HG02870 (cell line): ENCODE measurements at regions not wholly inside any gene's neighbourhood (a gene's known extent, or its start where the extent isn't known, plus 50 kb on each side); places are given as distances from the start of the nearest gene placed in this dataset.

Source experiments
- ATAC-seq: cut with Tn5 transposase; IDR thresholded peaks from one replicate; pipeline ENCODE4 v1.9.1; 2021; ENCODE audit warnings: mild to moderate bottlenecking, moderate library complexity; ENCODE audit not compliant: unreplicated experiment

GRCh38 chr11:134753771-134754520 lies 341.9 kb upstream of the B3GAT1 start:
- ATAC-seq = no peak

GRCh38 chr11:134752964-134753770 lies 341.1 kb upstream of the B3GAT1 start:
- ATAC-seq = no peak

DNA sequence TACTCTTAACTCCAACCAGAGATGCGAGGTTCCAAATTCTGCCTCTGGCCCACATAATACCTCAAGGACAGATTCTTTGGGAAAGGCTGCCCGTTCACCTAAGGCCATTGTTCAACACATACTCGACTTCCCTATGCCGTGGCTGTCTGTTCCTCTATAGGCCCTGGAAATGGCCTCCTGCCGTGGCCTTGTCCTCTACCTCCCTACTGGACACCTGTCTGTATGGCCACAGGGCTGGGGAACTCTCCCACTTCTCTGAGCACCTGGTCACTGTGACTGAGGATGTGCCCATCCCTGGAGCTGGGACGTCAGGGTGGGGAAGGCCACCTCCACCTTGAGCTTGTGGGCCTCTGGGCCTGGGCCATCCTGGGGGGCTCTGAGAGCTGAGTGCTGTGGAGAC lies 340.5 kb upstream of the B3GAT1 start:
- no peak for ATAC-seq

GRCh38 chr11:134751766-134752165 lies 339.7 kb upstream of the B3GAT1 start:
- no peak for ATAC-seq

DNA sequence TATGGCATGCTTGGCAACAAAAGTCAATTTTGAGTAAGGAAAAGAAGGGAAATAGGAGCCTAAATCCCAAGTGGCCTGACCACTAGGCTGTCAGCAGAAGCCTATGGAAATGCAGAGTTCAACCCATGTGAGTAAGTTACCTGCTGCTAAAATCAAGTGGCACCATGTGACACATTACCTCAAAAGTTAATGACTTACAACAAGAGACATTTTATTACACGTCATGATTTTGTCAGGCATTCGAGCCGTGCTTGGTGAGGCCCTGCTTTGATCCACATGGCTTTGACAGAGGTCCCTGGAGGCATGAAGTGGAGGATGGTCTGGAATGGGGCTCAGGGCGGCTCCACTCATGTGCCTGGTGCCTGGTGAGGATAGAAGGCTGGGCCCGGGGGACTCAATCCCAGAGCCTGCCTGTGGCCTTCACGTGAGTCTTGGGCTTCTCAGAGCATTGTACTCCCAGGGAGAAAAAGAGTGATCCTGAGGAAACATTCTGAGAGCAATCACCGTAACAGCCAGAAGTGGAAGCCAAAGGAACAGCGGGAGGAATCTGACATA lies 339.1 kb upstream of the B3GAT1 start:
- no peak for ATAC-seq

GRCh38 chr11:134750619-134751018 lies 338.6 kb upstream of the B3GAT1 start:
- no peak for ATAC-seq

DNA sequence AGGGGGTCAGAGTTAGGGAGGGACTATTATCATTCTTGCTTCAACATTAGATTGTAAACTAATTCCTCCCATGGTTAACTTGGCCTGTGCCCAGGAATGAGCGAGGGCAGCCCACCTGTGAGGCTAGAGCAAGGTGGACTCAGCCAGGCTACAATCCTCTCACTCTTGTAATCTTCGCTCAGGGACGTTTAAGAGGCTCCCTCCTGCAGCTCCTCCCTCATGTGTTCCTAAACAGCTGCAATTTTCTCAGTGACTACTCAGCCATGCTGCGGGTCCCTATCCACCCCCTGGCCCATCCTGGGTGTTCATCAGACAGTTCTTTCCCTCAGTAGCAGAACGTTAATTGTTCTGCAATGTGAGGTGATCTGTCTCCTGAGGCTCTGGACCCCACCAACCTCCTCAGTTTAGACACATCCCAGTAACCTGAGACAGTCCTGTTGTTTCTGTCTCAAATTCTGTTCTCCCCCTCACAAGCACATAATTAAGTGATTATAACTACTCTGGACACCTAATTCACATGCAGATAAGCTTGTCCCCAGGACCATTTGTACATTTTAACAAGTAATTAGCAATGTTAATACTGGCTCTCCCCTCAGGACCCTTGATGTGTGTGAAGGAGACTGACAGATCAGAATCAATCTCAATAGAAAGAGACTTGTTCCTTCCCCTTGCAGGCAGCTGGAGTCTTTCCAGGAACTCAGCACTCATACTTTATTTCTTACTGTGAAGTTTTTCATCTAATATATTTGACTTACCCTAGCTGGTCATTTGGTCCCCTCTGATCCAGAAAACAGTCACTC lies 337.2 kb upstream of the B3GAT1 start:
- no peak for ATAC-seq

- no peak for ATAC-seq
Observed at GRCh38 chr11:134746609-134747008, 334.6 kb upstream of the B3GAT1 start.

- no peak for ATAC-seq
Observed at GRCh38 chr11:134745456-134745855, 333.4 kb upstream of the B3GAT1 start.

- no peak for ATAC-seq
Observed at GRCh38 chr11:134743820-134744195, 331.8 kb upstream of the B3GAT1 start.

DNA sequence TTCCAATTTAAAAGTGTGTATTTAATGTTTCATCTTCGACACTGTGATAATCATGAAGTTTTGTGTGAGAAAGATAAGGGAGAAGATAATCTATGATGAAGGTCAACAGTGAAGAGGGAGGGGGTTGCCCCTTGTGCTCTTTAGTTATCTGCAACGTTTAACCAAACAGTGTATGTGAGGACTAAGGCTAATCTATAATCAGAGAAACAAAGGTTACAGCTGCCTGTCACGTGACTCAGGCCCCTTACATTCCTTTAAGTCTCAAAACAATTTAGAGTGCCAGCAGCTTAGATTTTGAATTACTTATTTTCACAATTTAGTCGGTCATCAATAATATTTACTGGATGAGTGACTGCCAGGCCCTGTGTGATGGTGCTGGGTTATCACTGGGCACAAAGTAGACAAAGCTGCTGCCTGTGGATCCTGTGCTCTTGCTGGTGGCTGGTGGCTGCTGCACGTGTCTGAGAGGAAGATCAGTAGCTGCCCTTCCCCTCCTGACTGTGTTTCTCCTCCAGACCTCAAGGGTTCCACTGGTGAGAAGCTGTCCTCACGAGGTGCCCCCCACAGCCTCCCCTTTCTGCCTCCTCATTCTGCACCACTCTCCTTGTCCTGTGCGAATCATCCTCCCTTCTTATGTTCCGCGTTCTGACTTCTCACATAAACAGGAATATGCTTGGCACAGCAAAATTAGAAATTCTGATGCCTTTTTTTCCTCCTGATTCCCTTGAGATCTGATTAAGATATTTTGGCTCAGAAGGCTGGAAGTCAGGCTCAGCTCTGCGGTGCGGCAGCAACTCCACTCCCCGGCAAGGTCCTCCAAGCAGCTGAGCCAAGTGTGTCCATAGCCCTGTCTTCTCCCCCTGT lies 331.1 kb upstream of the B3GAT1 start:
- no peak for ATAC-seq

DNA sequence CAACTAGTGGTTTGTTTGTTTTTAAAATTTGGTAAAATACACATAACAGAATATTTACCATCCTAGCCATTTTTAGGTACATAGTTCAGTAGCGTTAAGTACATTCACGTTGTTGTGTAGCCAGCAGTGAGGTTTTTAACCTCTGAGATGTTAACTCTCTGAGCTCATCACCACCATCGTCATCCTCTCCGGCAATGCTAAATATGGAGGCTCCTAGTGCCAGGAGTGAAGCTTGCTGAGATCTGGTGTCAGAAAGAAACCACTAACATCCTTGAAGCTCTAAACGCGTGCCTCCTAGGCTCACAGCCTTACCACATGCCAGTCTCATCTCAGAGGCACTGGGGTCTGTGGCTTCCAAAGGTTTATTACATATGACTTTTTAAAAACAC lies 330.2 kb upstream of the B3GAT1 start:
- ATAC-seq = no peak

- ATAC-seq = no peak
Observed at GRCh38 chr11:134741453-134742223, 329.6 kb upstream of the B3GAT1 start.

GRCh38 chr11:134740590-134741261 lies 328.7 kb upstream of the B3GAT1 start:
- no peak for ATAC-seq

DNA sequence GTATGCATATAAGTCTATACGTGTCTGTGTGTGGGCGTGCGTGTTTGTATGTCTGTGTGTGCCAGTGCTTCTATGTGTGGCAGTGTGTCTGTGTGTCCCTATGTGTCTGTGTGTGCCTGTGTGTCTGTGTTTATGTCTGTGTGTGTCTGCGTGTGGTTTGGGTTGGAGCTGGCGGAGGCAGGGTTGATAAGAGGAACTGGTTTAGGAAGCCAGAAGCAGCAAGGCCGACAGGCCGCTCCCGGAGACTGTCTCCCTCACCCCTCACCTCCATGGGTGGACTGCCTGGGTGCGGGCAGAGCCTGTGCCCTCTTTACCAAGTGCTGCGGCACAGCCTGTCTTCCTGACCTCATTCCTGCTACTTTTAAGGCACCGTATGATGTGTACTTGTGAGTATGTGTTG lies 327.1 kb upstream of the B3GAT1 start:
- no peak for ATAC-seq

DNA sequence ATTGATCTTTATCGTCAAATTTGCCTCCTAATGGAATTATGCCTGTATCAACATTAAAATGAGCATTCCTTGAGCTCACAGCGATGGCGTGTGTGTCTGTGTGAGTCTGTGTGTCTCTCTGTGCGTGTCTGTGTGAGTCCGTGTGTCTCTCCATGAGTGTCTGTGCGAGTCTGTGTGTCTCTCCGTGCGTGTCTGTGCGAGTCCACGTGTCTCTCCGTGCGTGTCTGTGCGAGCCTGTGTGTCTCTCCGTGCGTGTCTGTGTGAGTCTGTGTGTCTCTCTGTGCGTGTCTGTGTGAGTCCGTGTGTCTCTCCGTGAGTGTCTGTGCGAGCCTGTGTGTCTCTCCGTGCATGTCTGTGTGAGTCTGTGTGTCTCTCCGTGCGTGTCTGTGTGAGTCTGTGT lies 326.5 kb upstream of the B3GAT1 start:
- no peak for ATAC-seq

GRCh38 chr11:134737563-134738510 lies 325.8 kb upstream of the B3GAT1 start:
- ATAC-seq = no peak
